T-helper 1 cell treated with Interleukin-12 subunit alpha and Interleukin-12 subunit beta and Interleukin-4 antibody, amounts not matched to agents 30 ng/mL and 1 ng/mL, for 36 hours (primary cell): ENCODE measurements at regions not wholly inside any gene's neighbourhood (a gene's known extent, or its start where the extent isn't known, plus 50 kb on each side); places are given as distances from the start of the nearest gene placed in this dataset.
"Not testable (repeated sequence)": the region's sequence is repeated elsewhere in the genome, so short reads cannot be mapped to it uniquely, and the experiment has no call there.

ENCODE experiments used
- intact Hi-C: fragments of 100-400 bp; cut with micrococcal nuclease; formaldehyde crosslinking; loops from one replicate; pipeline ENCODE4 v1.15.1; 2024

GRCh38 chr11:36751335-36751781 is 153.3 kb upstream of the RAG2 start:
- intact Hi-C loops: no loop called here

GRCh38 chr11:36750349-36750748 is 152.3 kb upstream of the RAG2 start:
- intact Hi-C loops: no loop called here

GRCh38 chr11:36748836-36749235 is 150.8 kb upstream of the RAG2 start:
- intact Hi-C loops: loop anchor here (5.0 kb wide), 2 partner anchors 257 to 1132 kb away; partner anchors contain the start of gene FJX1

GRCh38 chr11:36746886-36747710 is 149.1 kb upstream of the RAG2 start:
- intact Hi-C loops: loop anchor here (1.0 to 5.0 kb wide), 8 partner anchors 45 to 1130 kb away; partner anchors contain the start of genes FJX1 and TRAF6

- intact Hi-C loops: loop anchor here (5.0 kb wide), 2 partner anchors 252 to 1127 kb away; partner anchors contain the start of gene FJX1
Observed at GRCh38 chr11:36744375-36745168, 146.5 kb upstream of the RAG2 start.

- intact Hi-C loops: no loop called here
Observed at GRCh38 chr11:36743039-36743438, 145.0 kb upstream of the RAG2 start.

GRCh38 chr11:36741515-36741914 is 143.5 kb upstream of the RAG2 start:
- intact Hi-C loops: no loop called here

GRCh38 chr11:36738292-36738861 is 140.3 kb upstream of the RAG2 start:
- intact Hi-C loops: no loop called here

GRCh38 chr11:36736103-36736502 is 138.1 kb upstream of the RAG2 start:
- intact Hi-C loops: no loop called here

- intact Hi-C loops: not testable (repeated sequence)
Observed at GRCh38 chr11:36733721-36734120, 135.7 kb upstream of the RAG2 start.

- intact Hi-C loops: no loop called here
Observed at GRCh38 chr11:36730761-36731160, 132.7 kb upstream of the RAG2 start.

GRCh38 chr11:36729825-36730224 is 131.8 kb upstream of the RAG2 start:
- intact Hi-C loops: no loop called here

GRCh38 chr11:36726420-36726819 is 128.4 kb upstream of the RAG2 start:
- intact Hi-C loops: no loop called here

GRCh38 chr11:36724742-36725385 is 126.8 kb upstream of the RAG2 start:
- intact Hi-C loops: no loop called here

- intact Hi-C loops: no loop called here
Observed at GRCh38 chr11:36722421-36722820, 124.4 kb upstream of the RAG2 start.

- intact Hi-C loops: no loop called here
Observed at GRCh38 chr11:36719358-36720107, 121.5 kb upstream of the RAG2 start.

- intact Hi-C loops: no loop called here
Observed at GRCh38 chr11:36718451-36718850, 120.4 kb upstream of the RAG2 start.

- intact Hi-C loops: no loop called here
Observed at GRCh38 chr11:36713715-36714114, 115.7 kb upstream of the RAG2 start.

- intact Hi-C loops: no loop called here
Observed at GRCh38 chr11:36711104-36711825, 113.2 kb upstream of the RAG2 start.
